ENCODE measurements at regions not wholly inside any gene's neighbourhood (a gene's known extent, or its start where the extent isn't known, plus 50 kb on each side); places are given as distances from the start of the nearest gene placed in this dataset.
"Not testable (repeated sequence)": the region's sequence is repeated elsewhere in the genome, so short reads cannot be mapped to it uniquely, and the experiment has no call there.

DNA sequence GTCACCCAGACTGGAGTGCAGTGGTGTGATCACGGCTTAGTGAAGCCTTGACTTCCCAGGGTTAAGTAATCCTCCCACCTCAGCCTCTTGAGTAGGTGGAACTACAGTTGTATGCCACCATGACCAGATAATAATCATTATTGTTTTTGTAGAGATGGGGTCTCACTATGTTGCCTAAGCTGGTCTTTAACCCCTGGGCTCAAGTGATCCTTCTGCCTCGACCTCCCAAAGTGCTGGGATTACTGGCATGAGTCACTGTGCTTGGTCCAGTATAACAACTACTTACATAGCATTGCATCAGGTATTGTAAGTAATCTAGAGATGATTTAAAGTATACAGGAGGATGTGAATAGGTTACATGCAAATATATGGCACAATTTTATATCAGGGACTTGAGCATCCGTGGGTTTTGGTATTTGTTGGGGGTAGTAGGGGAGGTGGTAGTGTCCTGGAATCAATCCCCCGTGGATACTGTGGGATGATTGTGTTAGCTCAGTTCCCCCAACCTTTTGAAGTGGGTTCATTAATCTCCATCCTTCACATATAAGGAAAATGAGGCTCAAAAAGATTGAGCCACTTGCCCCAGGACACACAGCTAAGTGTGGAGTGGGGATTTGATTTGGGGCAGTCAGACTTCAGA, 61.4 kb upstream of the CNIH3 start:
- ATAC-seq: no peak
- no peak for DNase-seq
- intact Hi-C loops (cut with DNase I): no loop called here

- no peak for ATAC-seq
- intact Hi-C loops (cut with DNase I): no loop called here
- DNase-seq: no peak
Measured at GRCh38 chr1:224558904-224559303, 57.2 kb upstream of the CNIH3 start.

DNA sequence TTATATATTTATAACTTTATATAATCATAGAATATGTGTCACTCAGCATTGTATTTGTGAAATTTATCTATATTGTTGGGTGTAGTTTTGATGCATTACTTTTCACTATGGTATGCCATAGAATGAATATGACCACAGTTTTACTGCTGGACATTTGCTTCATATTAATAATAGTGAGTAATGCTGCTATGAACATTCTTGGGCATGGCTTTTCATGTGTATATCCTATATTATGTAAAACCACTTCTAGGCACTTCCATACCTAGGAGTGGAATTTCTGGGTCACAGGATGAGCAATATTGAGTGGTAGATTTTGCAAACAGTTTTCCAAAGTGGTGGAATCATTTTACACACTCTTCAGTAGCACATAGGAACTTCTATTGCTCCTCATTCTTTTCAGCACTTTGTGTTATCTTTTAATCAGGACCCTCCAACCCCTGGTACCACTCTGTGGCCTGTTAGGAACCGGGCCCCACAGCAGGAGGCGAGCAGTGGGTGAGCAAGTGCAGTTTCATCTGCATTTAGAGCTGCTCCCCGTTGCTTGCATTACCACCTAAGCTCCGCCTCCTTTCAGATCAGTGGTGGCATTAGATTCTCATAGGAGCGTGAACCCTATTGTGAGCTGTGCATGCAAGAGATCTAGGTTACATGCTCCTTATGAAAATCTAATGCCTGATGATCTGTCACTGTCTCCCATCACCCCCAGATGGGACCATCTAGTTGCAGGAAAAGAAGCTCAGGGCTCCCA, 56.0 kb upstream of the CNIH3 start:
- no peak for DNase-seq
- intact Hi-C loops (cut with DNase I): no loop called here
- ATAC-seq: no peak

DNA sequence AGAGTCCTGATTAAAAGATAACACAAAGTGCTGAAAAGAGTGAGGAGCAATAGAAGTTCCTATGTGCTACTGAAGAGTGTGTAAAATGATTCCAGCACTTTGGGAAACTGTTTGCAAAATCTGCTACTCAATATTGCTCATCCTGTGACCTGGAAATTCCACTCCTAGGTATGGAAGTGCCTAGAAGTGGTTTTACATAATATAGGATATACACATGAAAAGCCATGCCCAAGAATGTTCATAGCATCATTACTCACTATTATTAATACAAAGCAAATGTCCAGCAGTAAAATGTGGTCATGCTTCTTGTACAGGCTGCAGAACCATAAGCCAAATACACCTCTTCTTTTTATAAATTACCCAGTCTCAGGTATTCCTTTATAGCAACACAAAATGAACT, 53.2 kb upstream of the CNIH3 start:
- intact Hi-C loops (cut with DNase I); DNase-seq; ATAC-seq: not testable (repeated sequence)

- DNase-seq: no peak
- intact Hi-C loops (cut with DNase I): no loop called here
- no peak for ATAC-seq
Measured at GRCh38 chr1:224563666-224564065, 52.5 kb upstream of the CNIH3 start.

- no peak for ATAC-seq
- DNase-seq: no peak
Measured at GRCh38 chr1:224564454-224565084, 51.5 kb upstream of the CNIH3 start.

GRCh38 chr1:224565186-224565585, 50.9 kb upstream of the CNIH3 start:
- DNase-seq (no peak), ATAC-seq (peak in 1 of 2 donors; percentile 40)
- intact Hi-C loops (cut with DNase I): no loop called here

More at GRCh38 chr1:224564454-224565084, 51.5 kb upstream of the CNIH3 start:
- intact Hi-C loops (cut with DNase I): no loop called here

GRCh38 chr1:224565611-224566406, 50.3 kb upstream of the CNIH3 start:
- intact Hi-C loops (cut with DNase I): no loop called here
- ATAC-seq (no peak), DNase-seq (no peak)
